Skeletal muscle cell (primary cell): ENCODE measurements at regions not wholly inside any gene's neighbourhood (a gene's known extent, or its start where the extent isn't known, plus 50 kb on each side); places are given as distances from the start of the nearest gene placed in this dataset.

Source experiments
- DNase-seq: peaks from one replicate; pipeline ENCODE4 v3.0.0-alpha.2; 2010; ENCODE audit warnings: low read depth
- H3K4me3 ChIP-seq: 2 replicates; pipeline ENCODE4 v1.5.1; 2011; ENCODE audit warnings: low read depth, mild to moderate bottlenecking, control low read depth, low read length, moderate library complexity

DNA sequence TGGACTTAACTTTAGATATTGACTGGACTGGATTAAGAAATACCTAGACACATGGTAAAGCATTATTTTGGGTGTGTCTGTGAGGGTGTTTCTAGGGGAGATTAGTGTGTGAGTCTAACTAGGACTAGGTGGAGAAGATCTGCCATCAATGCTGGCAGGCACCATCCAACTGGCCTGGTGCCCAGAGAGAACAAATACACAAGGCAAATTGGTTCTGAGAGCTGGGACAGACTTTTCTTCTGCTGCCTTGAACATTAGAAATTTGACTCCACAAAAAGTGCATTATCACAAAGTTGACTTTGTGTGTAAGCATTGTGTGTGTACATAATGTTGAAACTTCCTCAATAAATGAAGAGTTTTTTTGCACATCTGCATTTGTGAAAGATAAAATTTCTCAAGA is 522.1 kb downstream of the SUCLA2 start:
- no peak overlapping the region for H3K4me3 ChIP-seq
- DNase-seq = no peak

DNA sequence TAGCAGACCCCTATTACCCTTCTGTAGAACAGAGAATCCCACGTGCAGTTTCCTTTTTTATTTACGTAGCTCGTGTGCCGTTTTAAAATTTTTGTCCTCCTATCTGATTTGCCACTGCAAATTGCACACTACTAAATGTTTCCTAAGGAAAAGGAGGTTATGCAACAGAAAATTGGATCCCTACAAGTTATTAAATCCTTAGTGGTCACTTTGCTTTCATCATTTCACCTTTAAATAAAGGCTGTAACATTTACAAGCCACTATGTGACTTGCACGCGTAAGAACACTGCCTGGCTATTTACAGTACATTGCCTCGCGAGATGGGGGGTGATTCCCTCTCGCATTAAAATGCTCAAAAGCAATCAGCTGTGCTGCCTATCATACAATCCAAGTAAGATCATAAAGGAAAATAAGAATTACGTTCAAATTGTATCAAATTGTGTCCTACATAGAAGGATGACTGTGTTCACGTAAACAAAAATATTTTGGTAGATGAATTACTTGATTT is 525.6 kb downstream of the SUCLA2 start:
- no peak overlapping the region for H3K4me3 ChIP-seq
- DNase-seq = no peak

DNA sequence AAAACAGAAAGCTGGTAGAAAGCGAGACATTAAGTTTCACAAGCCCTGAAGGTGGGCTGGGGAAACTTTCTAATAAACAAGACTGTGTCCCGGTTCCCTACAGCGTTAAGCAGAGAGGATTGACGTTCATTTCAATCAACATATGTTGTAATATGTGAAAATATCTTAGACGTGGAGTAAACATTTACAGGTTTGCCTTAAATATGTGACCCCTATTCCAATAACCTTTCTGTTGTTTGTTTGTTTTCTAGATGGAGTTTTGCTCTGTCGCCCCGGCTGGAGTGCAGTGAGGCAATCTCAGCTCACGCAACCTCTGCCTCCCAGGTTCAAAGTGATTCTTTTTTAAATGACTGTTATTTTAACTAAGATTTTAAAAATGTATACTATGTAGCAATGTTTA is 526.2 kb downstream of the SUCLA2 start:
- H3K4me3 ChIP-seq = no peak overlapping the region
- no peak for DNase-seq

DNA sequence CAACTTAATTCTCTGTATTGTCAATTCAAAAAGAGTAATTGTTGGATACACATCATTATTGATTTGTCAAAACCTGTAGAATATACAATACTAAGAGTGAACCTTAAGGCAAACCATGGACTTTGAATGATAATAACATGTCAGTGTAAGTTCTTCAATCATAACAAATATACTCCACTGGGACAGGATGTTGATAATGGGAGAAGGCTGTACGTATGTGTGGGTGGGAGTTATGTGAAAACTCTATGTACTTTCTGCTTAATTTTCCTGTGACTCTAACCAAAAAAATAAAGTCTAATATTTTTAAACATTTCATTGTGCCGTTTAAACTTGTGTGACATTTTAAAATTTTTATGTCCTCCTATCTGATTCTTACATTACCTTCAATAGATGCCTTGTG is 526.7 kb downstream of the SUCLA2 start:
- DNase-seq = no peak
- H3K4me3 ChIP-seq = no peak overlapping the region

DNA sequence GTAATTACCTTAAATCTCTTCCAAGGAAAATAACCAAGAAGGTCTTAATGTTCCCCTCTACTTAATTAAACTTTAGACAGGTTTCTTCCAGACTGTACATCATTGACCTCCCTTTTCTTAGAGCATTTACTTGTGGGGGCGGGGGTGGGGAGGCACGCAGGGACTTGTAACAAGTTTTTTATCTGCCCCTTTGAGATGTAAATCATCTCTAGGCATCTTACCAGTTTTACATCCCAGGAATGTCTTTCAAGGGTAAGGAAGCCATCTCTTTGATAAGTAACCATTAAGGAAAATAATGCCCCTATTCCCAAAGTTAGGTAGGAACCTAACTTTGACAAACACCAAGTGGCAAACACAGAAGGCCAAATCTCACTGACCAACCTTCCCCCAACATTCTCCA is 528.6 kb downstream of the SUCLA2 start:
- no peak overlapping the region for H3K4me3 ChIP-seq
- no peak for DNase-seq

DNA sequence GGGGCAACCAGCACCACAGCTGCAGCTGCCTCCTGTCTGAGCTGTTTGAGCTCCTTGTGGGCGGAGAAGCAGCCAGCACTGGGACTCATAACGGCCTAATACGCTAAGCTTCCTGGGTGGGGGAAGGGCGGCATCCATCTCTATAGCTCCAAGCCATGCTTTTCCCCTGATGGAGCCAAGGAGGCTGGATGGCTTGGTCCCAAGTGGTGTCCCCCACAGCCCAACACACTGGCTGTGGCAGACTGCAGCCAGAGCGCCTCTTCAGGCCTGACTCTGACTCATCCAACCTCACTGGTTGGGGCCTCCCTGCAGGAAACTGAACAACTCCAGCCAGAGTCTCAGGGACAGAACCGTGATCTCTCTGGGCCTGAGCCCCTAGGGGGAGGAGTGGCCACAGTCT is 537.3 kb downstream of the SUCLA2 start:
- DNase-seq = peak; percentile 55
- no peak overlapping the region for H3K4me3 ChIP-seq

DNA sequence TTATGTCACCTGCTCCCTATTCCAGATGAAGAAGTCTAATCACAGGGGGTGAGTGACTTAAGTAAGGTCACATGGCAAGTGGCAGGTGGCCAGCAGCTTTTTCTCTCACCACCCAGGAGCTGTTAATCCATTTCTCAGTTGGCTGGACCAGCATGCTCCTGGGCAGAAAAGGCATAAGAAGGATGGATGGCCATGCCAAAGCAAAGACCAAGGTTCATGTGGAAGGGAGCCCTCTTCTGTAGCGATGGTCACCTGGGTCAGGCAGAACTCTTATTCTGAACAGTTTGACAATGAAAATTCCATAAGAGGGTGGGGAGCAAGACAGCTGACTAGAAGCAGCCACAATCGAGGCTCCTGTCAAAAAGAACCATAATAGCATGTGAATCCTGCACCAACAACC is 538.1 kb downstream of the SUCLA2 start:
- DNase-seq = no peak
- H3K4me3 ChIP-seq = no peak overlapping the region

DNA sequence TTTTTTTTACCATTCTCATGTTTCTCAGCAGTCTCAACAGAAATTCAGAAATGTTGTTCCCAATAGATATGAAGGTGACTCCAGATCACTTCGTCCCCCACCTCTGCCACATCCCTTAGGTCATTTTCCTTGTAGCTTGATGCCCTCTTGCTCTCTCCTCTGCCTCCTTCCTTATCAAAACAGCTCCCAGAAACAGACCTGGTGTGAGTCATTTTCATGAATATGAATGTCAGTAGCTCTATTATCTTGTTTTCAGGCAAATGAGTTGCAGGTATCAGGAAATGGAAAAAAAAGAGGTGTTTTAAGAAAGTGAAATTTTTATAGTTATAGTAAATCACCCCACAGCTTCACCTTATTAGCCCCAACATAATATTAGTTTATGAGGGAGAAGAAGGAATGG is 539.3 kb downstream of the SUCLA2 start:
- no peak for DNase-seq

DNA sequence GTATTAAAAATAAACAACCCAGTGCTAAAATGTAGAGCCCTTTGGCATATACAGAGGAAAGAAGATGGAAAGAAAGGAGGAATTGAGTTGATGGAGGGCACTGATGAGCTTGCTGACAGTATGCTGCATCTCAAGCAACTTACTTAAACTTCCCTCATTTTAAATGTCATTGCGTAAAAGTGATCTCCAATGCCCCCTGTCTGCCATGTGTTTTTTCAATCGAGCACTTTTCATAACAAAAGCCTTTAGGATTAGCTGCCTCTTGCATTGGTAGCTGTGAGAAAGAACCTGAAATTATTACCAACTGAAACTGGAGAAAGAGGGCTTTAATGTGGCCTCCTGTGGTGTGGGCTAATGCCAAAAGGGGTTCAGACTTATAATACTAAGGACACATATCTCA is 541.6 kb downstream of the SUCLA2 start:
- no peak overlapping the region for H3K4me3 ChIP-seq
- no peak for DNase-seq

More for the DNA sequence above, 539.3 kb downstream of the SUCLA2 start:
- H3K4me3 ChIP-seq = no peak overlapping the region

DNA sequence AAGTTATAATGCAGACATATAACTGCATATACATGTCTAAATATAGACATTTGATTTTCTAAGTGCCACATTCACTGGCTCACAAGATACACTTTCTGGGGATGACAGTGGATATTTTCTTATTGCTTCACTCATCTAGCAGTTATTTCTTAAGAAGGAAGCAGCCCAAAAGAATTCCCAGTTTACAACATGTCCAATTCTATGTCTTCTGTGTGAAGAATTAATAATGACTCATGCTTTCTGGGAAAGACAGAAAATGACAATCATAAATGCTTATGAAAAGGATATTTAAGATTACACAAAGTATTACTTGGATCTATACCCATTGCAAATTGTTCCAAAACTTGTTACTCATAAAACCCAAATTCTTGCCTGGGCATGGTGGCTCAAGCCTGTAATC is 543.4 kb downstream of the SUCLA2 start:
- DNase-seq = peak; percentile 65
- H3K4me3 ChIP-seq = no peak overlapping the region

DNA sequence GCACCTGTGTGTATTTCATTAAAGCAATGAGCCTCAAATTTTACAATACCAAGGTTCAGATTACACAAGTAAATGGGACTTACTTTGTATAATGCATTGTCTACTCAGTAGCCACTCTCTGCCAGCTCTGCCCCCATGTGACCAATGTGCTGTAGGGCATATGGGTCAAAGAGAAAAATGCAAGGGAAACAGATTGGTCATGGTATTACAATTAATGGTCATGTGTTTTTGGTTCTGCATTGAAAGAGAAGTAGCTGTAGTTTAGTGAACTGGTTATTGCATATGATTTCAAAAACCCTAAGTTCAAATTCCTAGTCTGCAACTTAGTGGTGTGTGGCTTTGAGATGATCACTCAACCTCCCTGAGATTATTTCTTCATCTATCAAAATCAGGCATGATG is 545.4 kb downstream of the SUCLA2 start:
- DNase-seq = no peak
- no peak overlapping the region for H3K4me3 ChIP-seq

DNA sequence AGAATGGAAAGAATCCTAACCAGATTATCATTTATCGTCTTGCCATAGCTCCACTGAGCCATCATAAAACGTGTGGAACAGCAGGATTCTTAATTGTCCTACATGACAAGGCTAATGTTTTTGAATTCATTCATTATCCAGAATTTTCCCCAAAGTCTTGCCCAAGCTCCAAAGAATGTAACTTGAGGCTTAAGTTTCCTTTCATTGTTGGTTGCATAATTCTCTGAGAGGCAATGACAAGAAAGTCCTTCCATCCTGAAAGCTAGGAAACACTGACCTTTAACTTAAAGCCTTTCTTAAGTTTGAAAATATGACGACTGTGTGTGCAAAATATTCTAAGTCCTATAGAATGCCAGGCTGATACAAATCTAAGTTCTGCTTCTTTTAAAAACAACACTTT is 546.1 kb downstream of the SUCLA2 start:
- DNase-seq = no peak
- no peak overlapping the region for H3K4me3 ChIP-seq

DNA sequence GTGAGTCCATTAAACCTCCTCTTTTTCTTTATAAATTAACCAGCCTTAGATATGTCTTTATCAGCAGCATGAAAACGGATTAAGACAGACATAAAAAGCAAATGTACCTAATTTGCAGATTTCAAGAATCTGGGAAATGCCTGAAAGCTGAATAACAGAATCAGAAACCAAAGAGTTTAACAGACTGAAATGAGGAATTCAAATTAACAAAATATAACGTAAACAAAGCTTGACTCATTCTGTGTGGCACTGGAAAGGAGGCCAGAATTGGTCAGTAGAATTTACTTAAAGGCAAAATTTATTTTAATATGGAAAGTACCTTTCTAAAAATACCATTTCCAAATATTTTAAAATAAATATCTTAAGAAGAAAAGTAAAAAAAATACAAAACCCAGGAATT is 540.6 kb upstream of the HTR2A start:
- DNase-seq = no peak

DNA sequence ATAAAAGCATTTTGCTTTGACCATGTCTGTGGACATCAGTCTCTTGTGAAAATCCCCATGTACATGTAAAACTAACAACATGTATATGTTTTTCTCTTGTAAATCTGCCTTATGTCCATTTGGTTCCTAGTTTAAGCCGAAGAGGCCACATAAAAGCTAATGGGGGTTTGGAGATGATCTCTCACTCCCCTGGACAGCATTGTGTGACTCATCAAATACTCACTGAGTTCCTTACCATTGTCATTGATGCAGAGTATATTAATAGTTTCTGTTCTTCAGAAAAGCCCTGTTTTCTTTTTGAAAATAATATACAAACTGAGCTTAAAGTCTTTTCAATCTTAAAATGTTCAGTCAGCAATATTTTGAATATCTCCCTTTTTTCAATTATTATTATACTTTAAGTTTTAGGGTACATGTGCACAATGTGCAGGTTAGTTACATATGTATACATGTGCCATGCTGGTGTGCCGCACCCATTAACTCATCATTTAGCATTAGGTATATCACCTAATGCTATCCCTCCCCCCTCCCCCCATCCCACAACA is 536.7 kb upstream of the HTR2A start:
- no peak for DNase-seq
- H3K4me3 ChIP-seq = no peak overlapping the region

More for the DNA sequence above, 540.6 kb upstream of the HTR2A start:
- no peak overlapping the region for H3K4me3 ChIP-seq

DNA sequence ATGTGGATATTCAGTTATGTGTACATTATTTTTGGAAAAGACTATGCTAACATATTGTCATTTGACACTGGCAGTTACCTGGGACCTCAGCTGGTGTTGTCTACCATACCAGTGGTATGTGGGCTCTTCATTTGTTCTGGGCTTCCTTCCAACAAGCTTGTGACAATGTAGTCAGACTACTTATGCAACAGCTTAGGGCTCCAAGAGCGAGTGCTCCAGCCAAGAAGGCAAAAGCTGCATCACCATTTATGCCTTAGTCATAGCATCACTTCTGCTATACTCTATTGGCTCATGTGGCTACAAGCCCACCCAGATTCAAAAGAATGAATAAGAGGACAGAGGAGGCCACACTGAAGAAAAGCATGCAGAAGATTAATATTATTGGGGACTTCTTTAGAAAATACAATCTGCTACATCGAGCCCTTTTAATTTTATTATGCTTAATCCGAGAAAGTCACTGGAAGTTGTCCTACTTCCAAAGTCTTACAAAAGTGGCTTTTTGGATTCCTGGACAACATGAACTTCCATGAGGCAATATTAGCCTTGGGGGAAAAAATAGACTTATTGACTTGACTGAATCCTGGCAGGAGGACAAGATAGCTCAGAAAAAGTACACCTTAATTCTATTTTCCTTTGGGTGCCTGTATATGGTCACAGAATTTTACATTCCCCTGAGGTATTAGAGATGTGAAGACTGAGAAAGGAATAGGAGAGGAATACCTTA is 529.4 kb upstream of the HTR2A start:
- peak; percentile 93 for DNase-seq

DNA sequence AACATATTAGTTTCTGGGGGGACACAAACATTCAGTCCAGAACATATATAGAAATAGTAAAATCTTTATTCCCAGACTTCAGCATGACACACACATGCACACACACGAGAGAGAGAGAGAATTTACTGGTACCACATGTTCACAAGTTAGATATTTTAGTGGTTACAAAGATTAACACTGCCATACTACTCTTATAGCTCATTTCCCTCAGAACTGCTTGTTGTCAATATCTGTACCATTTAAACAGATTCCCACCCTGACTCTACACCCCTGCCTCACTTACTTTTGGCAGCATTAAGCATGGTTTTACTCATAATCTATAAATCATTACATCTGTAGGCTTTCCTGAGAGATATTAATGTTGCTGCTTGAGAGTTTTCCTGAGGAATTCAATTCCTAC is 524.7 kb upstream of the HTR2A start:
- no peak overlapping the region for H3K4me3 ChIP-seq
- DNase-seq = peak; percentile 25

More for the DNA sequence above, 529.4 kb upstream of the HTR2A start:
- H3K4me3 ChIP-seq = no peak overlapping the region

DNA sequence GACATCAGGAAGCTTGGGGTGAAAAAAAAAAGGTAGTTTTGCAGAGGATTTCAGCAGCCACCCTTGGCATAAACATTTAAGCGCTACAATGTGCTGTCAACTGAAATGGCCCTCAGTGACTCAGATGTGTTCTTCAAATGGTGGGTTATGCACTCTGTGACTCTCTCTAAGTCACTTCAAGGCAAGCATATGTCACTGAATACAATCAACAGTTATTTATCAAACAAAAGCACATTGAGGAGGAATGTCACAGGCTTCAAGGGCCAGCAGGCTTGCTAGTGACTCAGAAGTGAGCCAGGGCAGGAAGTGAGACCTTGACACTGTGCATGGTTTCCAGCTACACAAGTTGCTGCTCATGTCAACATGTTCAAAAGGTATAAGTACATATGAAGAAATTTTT is 523.7 kb upstream of the HTR2A start:
- DNase-seq = no peak
- H3K4me3 ChIP-seq = no peak overlapping the region

DNA sequence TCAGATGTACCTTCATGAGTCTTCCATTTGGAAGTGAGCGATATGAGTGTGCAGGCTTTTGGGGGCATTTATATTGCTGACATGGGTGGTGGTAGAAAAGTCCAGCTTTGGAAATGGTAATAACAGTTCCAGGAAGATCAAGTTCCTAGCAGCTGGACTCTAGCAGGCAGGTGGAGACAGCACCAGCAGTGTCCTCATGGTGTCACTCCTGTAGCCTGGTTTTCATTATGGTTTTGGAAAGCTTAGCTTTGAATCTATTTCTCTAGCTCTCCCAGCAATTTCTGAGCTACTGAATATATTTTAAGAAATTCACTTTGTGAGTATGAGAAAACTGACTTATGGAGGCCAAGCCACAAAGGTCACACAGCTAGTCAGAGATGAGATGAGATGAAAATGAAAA is 523.2 kb upstream of the HTR2A start:
- no peak for DNase-seq
- H3K4me3 ChIP-seq = no peak overlapping the region

DNA sequence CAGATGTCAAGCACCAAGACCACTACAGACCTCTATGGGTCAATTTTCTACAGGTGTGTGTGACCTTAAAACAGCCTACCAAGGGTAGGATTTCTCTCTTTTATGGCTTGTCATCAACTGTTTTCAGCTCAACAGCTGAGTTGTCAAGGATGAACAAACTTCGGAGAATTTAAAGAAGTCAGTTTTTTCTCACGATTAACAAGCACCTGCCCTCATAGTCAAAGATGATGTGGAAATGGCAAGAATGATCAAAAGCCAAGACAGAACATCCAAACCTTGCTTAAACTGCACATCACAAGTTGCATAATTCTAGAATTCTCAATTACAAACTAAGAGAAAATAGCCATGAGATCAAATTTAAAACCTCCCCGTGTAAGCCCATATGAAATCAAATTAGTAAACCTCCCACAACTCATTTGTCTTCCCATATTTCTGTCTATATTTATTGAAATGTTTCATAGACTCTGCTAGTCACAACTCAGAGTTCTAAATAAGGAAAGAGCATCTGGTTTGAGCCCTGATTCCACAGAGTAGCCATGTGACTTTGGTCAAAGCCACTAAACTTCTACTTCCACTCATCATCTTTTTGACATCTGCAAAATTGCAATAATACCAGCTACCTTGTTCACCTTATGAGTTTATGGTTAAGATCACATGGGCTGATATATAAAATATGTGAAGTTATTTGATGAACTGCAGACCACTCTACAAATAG is 521.5 kb upstream of the HTR2A start:
- DNase-seq = no peak
- H3K4me3 ChIP-seq = no peak overlapping the region

DNA sequence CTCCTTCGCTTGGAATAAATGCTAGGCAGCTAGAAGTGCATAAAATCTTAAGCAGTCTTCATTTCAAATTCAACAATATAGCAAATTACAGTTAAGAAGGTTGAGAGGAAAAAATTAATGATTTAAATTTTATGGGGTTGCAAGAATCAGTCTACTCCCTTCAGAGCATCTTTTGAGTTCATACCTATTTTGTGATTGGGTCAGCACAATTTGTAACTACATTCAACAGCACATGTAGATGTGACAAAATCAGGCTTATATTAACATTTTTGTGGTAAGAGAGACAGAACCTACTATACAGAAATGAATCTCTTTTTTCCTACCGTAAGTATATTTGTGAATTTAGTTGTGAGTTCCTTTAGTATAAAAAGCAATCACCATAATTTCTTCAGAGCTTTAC is 520.6 kb upstream of the HTR2A start:
- no peak overlapping the region for H3K4me3 ChIP-seq
- DNase-seq = no peak

DNA sequence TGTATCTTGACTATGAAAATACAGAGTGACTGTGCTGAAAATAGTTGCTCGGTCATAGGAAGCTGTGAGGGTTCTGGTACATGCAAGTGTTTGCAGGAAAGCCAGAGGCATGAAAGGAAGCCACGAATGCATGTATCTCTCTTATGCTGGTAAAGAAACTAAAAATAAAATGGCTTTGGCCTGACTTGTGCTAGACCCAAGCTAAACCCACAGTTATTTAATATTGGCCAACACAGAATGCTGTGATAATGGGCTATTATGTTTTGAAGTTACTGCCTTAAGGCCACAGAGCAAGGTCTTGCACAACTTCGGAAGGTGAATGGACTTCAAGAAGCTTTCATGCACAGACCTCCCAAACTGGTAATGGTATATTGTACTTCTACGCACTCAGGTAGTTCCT is 518.2 kb upstream of the HTR2A start:
- no peak overlapping the region for H3K4me3 ChIP-seq
- no peak for DNase-seq
